Endodermal cell (in vitro differentiated cells): ENCODE measurements at regions not wholly inside any gene's neighbourhood (a gene's known extent, or its start where the extent isn't known, plus 50 kb on each side); places are given as distances from the start of the nearest gene placed in this dataset.
A peak's percentile ranks its signal among the peaks of the same experiment; 100 is the strongest.

Source experiments
- DNase-seq: peaks from one replicate; pipeline ENCODE4 v3.0.0-alpha.2; 2017
- H3K27ac ChIP-seq: 2 replicates; pipeline ENCODE4 v1.5.1; 2013; ENCODE audit warnings: mild to moderate bottlenecking, low read depth, low read length, moderate library complexity
- H3K27me3 ChIP-seq: 2 replicates; pipeline ENCODE4 v1.6.1; 2013; ENCODE audit warnings: mild to moderate bottlenecking, low read length, moderate library complexity; ENCODE audit not compliant: insufficient read depth, control insufficient read depth, poor library complexity, severe bottlenecking
- H3K36me3 ChIP-seq: 2 replicates; pipeline ENCODE4 v1.7.0; 2013; ENCODE audit warnings: mild to moderate bottlenecking, low read length, moderate library complexity; ENCODE audit not compliant: control insufficient read depth, insufficient read depth
- H3K4me1 ChIP-seq: one replicate; pipeline ENCODE4 v1.7.0; 2013; ENCODE audit warnings: low read length; ENCODE audit not compliant: control insufficient read depth, insufficient read depth
- H3K4me3 ChIP-seq: 2 replicates; pipeline ENCODE4 v1.5.1; 2013; ENCODE audit warnings: mild to moderate bottlenecking, low read length, moderate library complexity
- H3K9ac ChIP-seq: 2 replicates; pipeline ENCODE4 v1.6.1; 2013; ENCODE audit warnings: mild to moderate bottlenecking, low read length, moderate library complexity; ENCODE audit not compliant: poor library complexity, severe bottlenecking; ENCODE audit errors: extremely low read depth
- H3K9me3 ChIP-seq: 2 replicates; pipeline ENCODE4 v1.6.1; 2013; ENCODE audit warnings: mild to moderate bottlenecking, low read length, moderate library complexity; ENCODE audit not compliant: control insufficient read depth
- H3K27ac Mint-ChIP-seq: 2 replicates; pipeline ENCODE4 v1.8.0; 2020; ENCODE audit warnings: mixed read lengths
- H3K27me3 Mint-ChIP-seq: 2 replicates; pipeline ENCODE4 v1.8.0; 2021; ENCODE audit warnings: mild to moderate bottlenecking, mixed read lengths; ENCODE audit not compliant: insufficient read depth
- H3K36me3 Mint-ChIP-seq: 2 replicates; pipeline ENCODE4 v1.8.0; 2020; ENCODE audit warnings: low read depth, mixed read lengths
- H3K4me1 Mint-ChIP-seq: 2 replicates; pipeline ENCODE4 v1.8.0; 2020; ENCODE audit warnings: mixed read lengths
- H3K4me3 Mint-ChIP-seq: 2 replicates; pipeline ENCODE4 v1.8.0; 2020; ENCODE audit warnings: mild to moderate bottlenecking, moderate library complexity, mixed read lengths
- H3K9me3 Mint-ChIP-seq: 2 replicates; pipeline ENCODE4 v1.8.0; 2020; ENCODE audit warnings: mild to moderate bottlenecking, mixed read lengths
- CTCF ChIP-seq: fragments of 200-600 bp; sonication (generic); conservative IDR thresholded peaks from 2 replicates; pipeline ENCODE4 v1.5.0; 2021; ENCODE audit warnings: antibody characterized with exemption, mild to moderate bottlenecking
- WGBS, 2 experiments: methylation state at CpG; one replicate each; pipeline versions ENCODE4 v1.1.5 to v1.1.7; 2013; ENCODE audit warnings: missing lambda C conversion rate in 2 of 2, mixed read lengths in 1 of 2; ENCODE audit not compliant: insufficient coverage in 1 of 2, insufficient read length in 1 of 2; 5-methylcytosine and 5-hydroxymethylcytosine counted together

GRCh38 chr5:88555674-88556073, 287.0 kb upstream of the TMEM161B start:
- no peaks in the 10 kb centered on the region for H3K27me3 Mint-ChIP-seq
- WGBS, 2 experiments = 27% methylated on average over 4 of the region's 4 CpGs; no CpG with 5 or more reads in 1 of the 2 experiments
- H3K27me3 ChIP-seq = no peaks in the 10 kb centered on the region
- H3K36me3 Mint-ChIP-seq = no peaks in the 10 kb centered on the region
- no peak overlapping the region for H3K9ac ChIP-seq
- no peak overlapping the region for H3K27ac Mint-ChIP-seq
- H3K36me3 ChIP-seq = no peaks in the 10 kb centered on the region
- H3K9me3 ChIP-seq = no peaks in the 10 kb centered on the region
- peak overlapping the region; percentile 99 for H3K27ac ChIP-seq
- H3K4me3 Mint-ChIP-seq = no peak overlapping the region
- H3K4me1 ChIP-seq = no peaks in the 10 kb centered on the region
- H3K9me3 Mint-ChIP-seq = no peaks in the 10 kb centered on the region
- TF ChIP-seq CTCF = no peak
- H3K4me3 ChIP-seq = no peak overlapping the region
- peaks cover 25% of the 10 kb centered on the region for H3K4me1 Mint-ChIP-seq
- peak; percentile 72 for DNase-seq

GRCh38 chr5:88553986-88554385, 285.3 kb upstream of the TMEM161B start:
- no peak overlapping the region for H3K27ac Mint-ChIP-seq
- Histone ChIP-seq H3K4me1 (no peaks in the 10 kb centered on the region), H3K36me3 (no peaks in the 10 kb centered on the region), H3K4me3 (no peak overlapping the region), H3K27ac (no peak overlapping the region), H3K9ac (no peak overlapping the region), H3K27me3 (no peaks in the 10 kb centered on the region), H3K9me3 (no peaks in the 10 kb centered on the region)
- DNase-seq = no peak
- H3K4me1 Mint-ChIP-seq = peaks cover 25% of the 10 kb centered on the region
- TF ChIP-seq CTCF = no peak
- H3K27me3 Mint-ChIP-seq = no peaks in the 10 kb centered on the region
- no peaks in the 10 kb centered on the region for H3K36me3 Mint-ChIP-seq
- H3K9me3 Mint-ChIP-seq = no peaks in the 10 kb centered on the region
- H3K4me3 Mint-ChIP-seq = no peak overlapping the region

- Histone ChIP-seq H3K9me3 (no peaks in the 10 kb centered on the region), H3K27ac (no peak overlapping the region), H3K4me3 (no peak overlapping the region), H3K4me1 (no peaks in the 10 kb centered on the region), H3K27me3 (no peaks in the 10 kb centered on the region), H3K36me3 (no peaks in the 10 kb centered on the region), H3K9ac (no peak overlapping the region)
- Mint-ChIP-seq H3K36me3 (no peaks in the 10 kb centered on the region), H3K27me3 (no peaks in the 10 kb centered on the region), H3K9me3 (no peaks in the 10 kb centered on the region), H3K4me1 (peaks cover 25% of the 10 kb centered on the region), H3K27ac (no peak overlapping the region), H3K4me3 (no peak overlapping the region)
- 92 to 100% methylated on average over 3 to 5 of the region's 5 CpGs for WGBS, 2 experiments
- no peak for DNase-seq
- no peak for TF ChIP-seq CTCF
These were observed 284.7 kb upstream of the TMEM161B start for GRCh38 chr5:88553136-88553875.
